EH (cell line): ENCODE measurements at regions not wholly inside any gene's neighbourhood (a gene's known extent, or its start where the extent isn't known, plus 50 kb on each side); places are given as distances from the start of the nearest gene placed in this dataset.
"Not testable (repeated sequence)": the region's sequence is repeated elsewhere in the genome, so short reads cannot be mapped to it uniquely, and the experiment has no call there.

Experiments used
- DNase-seq: peaks from one replicate; pipeline ENCODE4 v3.0.0-alpha.2; 2015; ENCODE audit warnings: low read depth

DNA sequence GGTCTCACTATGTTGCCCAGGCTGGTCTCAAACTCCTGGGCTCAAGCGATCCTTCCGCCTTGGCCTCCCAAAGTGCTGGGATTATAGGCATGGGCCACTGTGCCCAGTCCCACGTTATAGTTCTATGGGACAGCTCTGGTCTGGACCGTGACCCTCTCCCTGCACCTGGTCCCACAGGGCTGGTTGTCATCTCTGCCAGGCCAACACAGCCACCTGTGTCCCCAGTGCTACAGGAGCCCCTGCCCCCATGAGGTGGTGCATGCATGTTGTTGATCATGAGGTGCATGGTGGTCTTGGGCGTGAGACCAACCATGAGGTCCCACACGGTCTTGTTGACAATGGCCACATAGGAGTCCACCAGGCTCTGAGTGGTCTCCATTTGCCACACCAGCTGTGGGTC, 51.0 kb upstream of the UBE2Q2 start:
- DNase-seq: not testable (repeated sequence)

DNA sequence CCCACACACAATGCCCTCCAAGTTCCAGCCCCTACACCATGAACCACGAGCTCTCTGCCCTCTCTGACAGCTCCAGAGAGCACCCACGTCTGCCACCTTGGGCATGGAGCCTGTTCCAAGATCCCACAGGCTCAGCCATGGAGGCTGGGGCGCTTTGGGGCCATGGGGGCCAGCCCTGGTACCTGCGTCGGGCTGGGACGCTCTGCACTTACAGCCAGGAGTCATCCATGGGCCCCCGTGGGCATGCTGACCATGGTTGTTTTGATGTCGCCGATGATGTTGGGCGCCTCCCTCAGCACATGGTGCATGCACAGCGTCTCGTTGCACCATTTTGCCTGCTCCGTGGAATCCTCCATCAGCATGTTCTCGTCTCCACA, 51.9 kb upstream of the UBE2Q2 start:
- DNase-seq: no peak

- DNase-seq: no peak
Measured at GRCh38 chr15:75790631-75791336, 52.5 kb upstream of the UBE2Q2 start.

DNA sequence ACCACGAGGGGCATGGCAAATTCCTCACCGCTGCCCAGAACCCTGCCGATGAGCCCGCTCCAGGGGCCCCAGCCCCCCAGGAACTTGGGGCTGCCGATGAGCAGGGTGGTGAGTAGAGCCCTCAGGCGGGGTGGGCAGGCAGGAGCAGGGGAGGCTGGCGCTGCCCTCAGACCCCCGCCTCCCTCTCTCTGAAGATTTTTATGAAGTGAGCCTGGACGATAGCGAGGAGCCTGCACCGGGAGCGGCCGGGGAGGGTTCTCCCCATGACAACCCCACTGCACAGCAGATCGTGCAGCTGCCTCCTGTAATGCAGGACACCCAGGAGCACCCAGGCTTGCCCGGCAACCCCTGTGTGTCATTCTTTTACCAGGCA, 56.7 kb upstream of the UBE2Q2 start:
- DNase-seq: no peak

- DNase-seq: peak; percentile 39
Measured at GRCh38 chr15:75785771-75786574, 57.3 kb upstream of the UBE2Q2 start.

DNA sequence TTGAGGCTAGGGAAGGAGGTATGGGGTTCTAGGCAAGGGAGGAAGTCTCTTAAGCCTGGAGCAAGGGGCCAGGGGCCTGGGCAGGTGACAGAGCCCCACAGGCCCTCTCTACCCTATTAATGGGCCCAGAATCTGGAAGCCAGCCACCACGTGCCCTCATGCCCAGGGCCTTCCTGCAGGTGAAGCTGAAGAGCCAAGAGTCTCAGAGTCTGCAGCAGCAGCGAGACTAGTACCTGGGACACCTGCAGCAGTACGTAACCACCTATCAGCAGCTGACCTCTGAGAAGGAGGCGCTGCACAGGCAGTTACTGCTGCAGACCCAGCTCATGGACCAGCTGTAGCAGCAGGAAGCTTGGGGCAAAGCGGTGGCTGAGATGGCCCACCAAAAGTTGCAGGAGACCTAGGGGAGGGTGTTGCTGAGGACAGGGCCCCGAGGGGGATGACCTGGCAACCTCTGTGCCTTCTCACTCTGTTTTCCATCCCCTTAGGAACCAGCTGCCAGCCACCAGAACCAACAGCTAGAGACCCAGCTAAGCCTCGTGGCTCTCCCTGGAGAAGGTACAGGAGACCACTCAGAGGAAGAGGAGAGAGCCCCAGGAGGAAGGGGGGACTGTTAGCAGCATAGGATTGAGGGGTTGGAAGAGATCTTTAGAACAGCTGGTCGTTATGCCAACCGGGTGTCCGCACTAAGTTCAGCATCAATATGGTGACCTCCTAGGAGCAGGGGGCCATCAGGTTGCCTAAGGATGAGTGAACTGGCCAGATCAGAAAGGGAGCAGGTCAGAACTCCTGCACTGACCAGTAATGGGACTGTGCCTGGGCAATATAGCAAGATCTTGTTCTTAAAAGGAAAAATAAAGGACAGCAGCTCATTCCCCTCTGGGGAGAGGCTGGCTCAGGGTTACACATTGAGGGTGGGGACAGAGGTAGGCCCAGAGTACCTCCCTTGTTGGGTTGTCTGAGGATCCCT, 58.5 kb upstream of the UBE2Q2 start:
- not testable (repeated sequence) for DNase-seq

DNA sequence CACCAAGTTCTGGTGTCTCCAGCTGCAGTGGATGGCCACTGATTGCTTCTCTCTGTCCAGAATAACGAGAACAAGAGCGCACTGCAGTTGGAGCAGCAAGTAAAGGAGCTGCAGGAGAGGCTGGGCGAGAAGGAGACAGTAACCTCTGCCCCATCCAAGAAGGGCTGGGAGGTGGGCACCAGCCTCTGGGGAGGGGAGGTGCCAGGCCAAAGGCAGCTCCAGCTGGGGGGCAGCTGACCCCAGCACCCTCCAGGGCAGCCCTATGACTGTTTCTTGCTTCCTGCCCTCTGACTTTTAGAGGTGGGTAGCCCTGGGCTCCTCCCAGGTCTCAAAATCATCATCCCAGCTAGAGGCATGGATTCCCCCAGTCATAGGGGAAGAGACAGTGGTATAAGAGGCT, 59.7 kb upstream of the UBE2Q2 start:
- DNase-seq: not testable (repeated sequence)

GRCh38 chr15:75782926-75783325, 60.3 kb upstream of the UBE2Q2 start:
- DNase-seq: no peak

- DNase-seq: not testable (repeated sequence)
Measured at GRCh38 chr15:75780995-75781394, 62.3 kb upstream of the UBE2Q2 start.

DNA sequence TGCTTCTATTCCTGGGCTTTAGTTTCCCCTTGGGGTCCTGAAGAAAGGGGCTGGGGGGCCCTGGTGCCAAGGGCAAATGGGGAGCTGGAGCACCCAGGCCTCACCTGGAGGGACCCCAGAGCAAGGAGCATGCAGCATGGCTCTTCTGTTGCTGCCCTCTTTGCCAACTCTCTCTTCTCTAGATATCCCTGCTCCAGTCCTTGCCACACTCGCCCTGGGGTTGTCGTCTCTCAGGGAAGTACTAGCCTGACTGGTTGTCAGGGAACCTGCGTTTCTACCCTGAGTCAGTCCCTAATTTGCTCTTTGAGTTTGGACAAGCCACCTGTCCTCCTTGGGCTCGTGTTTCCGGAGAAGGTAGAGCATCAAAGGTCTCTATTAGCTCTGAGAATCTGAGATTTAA, 63.7 kb upstream of the UBE2Q2 start:
- no peak for DNase-seq

DNA sequence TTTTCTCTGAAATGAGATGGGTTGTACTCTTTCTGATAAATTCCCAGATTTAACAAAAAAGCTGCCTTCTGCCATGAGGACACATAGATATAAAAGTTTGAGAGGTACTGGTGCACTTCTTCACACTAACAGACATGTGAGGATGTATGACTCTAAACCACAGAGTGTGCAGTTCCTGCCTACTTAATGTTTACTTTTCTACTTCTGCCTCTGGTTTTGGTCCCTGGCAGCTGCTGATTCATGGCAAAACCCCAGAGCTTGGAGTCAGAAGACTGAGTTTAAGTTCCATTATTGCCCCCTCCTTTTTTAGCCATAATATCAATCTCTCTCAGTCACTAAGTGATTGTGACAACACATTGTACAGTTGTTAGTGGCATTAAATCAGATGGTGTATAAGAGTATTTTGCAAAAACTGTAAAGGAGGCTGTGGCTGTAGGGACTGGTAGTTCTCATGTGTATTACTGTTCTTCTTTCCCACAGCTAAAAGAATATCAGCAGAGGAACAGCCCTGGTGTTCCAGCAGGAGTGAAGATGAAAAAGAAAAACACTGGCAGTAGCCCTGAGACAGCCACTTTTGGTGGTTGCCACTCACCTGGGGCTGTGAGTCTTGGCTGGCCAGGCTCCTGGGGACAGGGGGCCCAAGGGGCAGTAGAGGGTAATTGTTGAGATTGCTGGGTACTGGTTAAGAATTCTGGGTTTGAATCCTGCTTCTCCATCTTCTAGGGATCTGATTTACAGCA, 64.4 kb upstream of the CSPG4 start:
- DNase-seq: peak; percentile 83

GRCh38 chr15:75776065-75776423, 63.4 kb upstream of the CSPG4 start:
- DNase-seq: peak; percentile 77

DNA sequence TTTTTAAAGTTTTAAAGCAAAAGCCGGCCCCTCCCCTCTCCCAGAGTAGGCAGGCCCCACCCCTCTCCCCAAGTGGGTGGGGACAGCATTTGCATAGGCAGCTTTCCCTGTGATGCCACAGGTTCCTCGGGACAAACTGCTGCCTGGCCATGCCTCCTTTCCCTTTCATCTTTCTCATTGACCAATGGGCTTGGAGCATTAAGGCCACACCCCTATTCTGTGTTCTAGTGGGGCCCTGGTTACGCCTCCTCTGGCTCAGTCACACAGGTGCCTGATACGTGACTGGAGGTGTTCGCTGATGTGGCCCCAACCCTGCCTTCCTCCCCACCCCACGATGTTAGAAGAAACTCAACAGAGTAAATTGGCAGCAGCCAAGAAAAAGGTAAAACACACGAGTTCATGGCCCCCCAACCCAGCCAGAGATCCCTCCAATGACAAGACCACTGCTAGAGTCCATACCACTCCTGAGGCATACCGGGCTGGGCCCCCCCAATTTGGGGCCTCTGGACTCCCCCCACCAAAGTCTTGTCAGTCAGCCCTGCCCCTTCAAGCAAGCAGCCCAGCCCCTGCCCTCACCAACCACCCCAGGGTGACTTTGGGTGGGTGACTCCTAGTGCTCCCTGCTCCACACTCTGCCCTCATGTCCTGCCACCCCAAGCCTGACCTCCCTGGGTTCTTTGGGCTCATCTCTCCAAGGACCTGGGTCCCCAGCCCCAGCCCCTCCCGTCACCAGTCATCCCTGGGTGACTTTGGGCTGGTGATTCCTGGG, 62.8 kb upstream of the CSPG4 start:
- DNase-seq: no peak

DNA sequence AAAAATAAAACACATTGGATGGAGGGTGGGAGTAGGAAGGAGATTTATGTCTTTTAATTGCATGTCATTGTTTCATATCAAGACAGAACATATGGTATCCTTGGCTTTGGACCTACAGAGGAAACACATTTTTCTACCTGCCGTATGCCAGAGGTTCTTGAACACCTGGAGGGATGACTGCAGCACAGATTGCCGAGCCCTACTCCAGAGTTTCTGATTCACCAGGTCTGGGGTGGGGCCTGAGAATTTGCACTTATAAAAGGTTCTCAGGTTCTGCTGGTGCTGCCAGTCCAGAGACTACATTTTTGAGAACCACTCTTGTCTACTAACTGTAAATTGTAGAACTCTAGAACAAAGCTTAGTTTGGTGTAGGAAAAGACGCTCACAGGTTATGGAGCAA, 61.3 kb upstream of the CSPG4 start:
- not testable (repeated sequence) for DNase-seq

DNA sequence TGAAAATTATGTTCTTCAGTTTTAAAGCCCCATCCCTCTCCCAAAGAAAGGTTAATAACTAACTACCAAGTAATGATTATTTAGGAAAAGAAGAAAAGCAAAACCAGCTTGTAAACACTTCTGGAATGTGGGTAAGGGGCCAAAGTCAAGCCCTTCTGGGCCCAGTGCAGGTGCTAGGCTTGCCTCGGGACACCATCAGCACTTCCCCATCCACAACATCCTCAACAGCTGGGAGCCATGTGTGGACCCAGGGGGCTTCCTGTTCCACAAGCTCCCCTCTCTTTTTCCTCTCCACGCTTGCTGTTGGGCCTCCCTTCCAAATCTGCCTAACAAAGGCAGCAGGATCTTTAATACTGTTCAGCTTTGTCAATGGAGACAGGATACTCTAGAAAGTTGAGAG, 58.4 kb upstream of the CSPG4 start:
- not testable (repeated sequence) for DNase-seq

DNA sequence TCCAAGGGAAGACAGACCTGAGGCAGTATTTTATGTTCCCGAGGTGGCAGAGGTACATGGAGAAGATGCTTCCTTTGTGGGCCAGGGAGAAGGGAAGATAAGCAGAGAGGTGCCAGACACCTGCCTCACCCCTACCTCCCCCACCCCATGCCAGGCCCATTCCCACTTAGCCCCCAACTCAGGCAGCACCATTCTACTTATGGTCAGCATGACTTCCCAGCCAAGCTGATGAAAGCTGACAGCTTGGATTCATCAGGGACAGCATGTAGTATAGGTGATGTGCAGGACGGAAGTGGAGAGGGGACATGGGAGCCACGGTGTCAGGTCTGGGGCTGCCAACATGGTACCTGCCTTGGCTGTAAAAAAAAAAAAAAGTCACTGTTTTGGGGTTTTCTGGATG, 57.5 kb upstream of the CSPG4 start:
- no peak for DNase-seq

DNA sequence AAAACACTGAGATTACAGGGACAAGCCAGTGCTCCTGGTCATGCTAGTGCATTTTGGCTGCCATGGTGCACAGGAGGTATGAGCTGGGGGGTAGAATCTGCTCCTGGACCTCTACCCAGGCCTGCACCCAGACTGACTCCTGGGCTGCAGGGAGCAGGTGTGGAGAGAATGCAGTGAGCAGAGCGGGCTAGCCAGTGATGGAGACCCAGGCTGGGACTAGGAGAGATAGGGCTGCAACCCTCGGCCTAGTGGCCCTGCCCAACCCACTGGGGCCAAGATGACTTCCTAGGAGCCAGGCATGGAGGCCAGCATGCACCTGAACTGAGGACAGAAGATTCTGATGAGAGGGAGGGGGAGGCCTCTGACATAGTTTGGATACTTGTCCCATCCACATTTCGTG, 55.9 kb upstream of the CSPG4 start:
- not testable (repeated sequence) for DNase-seq

GRCh38 chr15:75765551-75766305, 53.1 kb upstream of the CSPG4 start:
- DNase-seq: not testable (repeated sequence)

DNA sequence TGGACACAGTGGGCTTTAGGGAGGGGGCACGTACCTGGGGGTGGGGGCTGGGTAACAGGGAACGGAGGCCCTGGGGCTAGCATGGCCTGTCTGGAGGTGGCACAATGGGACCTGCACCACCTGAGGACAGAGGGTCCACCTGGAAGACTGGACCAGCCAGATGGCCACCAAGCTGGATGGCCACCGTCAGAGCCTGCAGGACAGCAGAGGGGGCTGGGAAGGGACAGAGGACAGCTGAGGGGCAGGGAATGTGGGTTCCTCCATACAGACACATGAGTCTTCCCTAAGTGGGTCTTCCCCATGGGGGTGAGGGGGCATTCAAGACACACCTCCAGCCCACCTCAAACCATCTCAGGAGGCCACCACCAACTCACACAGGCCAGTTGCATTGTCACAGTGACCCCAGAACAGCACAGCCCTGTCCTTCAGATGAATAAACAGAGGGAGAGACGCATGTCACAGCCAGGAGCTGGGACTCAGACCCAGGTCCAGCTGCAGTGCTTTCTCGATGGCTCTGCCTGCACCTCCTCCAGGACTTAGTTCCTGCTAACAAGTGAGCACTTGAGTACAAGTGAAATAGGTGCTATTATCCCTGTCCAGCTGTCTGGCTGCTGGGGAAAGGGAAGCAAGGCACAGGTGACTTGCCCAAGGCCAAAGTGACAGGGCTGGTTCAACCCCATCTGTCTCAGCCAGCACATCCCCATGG, 52.4 kb upstream of the CSPG4 start:
- not testable (repeated sequence) for DNase-seq
